SU-DHL-6 (cell line): ENCODE measurements at regions not wholly inside any gene's neighbourhood (a gene's known extent, or its start where the extent isn't known, plus 50 kb on each side); places are given as distances from the start of the nearest gene placed in this dataset.

Experiments used
- CTCF ChIP-seq: fragments of 200-600 bp; sonication (generic); IDR thresholded peaks from one replicate; pipeline ENCODE4 v1.5.1; 2017; ENCODE audit warnings: antibody characterized with exemption, mild to moderate bottlenecking, low read length, moderate library complexity; ENCODE audit not compliant: insufficient read depth, poor library complexity, severe bottlenecking
- EZH2phosphoT487 ChIP-seq: fragments of 200-600 bp; sonication (generic), shearing (Covaris generic); conservative IDR thresholded peaks from 2 replicates; pipeline ENCODE4 v1.6.1; 2018; ENCODE audit warnings: mild to moderate bottlenecking, antibody characterized with exemption, low read length, moderate library complexity, mixed read lengths

- TF ChIP-seq CTCF, result no peak
- TF ChIP-seq EZH2phosphoT487, result no peak
These were observed 499.6 kb downstream of the MRPL39 start for GRCh38 chr21:25107708-25108107.
